ENCODE measurements at regions not wholly inside any gene's neighbourhood (a gene's known extent, or its start where the extent isn't known, plus 50 kb on each side); places are given as distances from the start of the nearest gene placed in this dataset.
"Not testable (repeated sequence)": the region's sequence is repeated elsewhere in the genome, so short reads cannot be mapped to it uniquely, and the experiment has no call there.

- no peaks in the 10 kb centered on the region for H3K79me2 ChIP-seq (ENCODE audit: control insufficient read depth, insufficient read depth, low read length)
- H3K4me1 ChIP-seq (ENCODE audit: control insufficient read depth, low read depth, low read length): no peaks in the 10 kb centered on the region
- H2BK15ac ChIP-seq (replicated peaks; ENCODE audit: low read depth): no peak overlapping the region
- H3K23ac ChIP-seq (ENCODE audit: low read length): no peak overlapping the region
- no peaks in the 10 kb centered on the region for H3K79me1 ChIP-seq (ENCODE audit: low read length)
- H3K36me3 ChIP-seq (ENCODE audit: control insufficient read depth, insufficient read depth, low read length): no peaks in the 10 kb centered on the region
- no peak overlapping the region for H3K4me3 ChIP-seq (ENCODE audit: low read length)
- no peak overlapping the region for H2BK5ac ChIP-seq (ENCODE audit: low read length)
- no peak overlapping the region for H4K8ac ChIP-seq (ENCODE audit: low read depth, low read length)
- no peak for DNase-seq
- no peak overlapping the region for H3K4me2 ChIP-seq (ENCODE audit: low read length)
- no peaks in the 10 kb centered on the region for H3K27me3 ChIP-seq (ENCODE audit: insufficient read depth, low read length, poor library complexity)
- H3K18ac ChIP-seq (ENCODE audit: low read length): no peak overlapping the region
- H2BK120ac ChIP-seq (ENCODE audit: low read depth, low read length): no peak overlapping the region
- no peak overlapping the region for H3K27ac ChIP-seq (ENCODE audit: low read depth, low read length)
- H2AK5ac ChIP-seq (ENCODE audit: low read length): no peak overlapping the region
- H3K4ac ChIP-seq (ENCODE audit: low read depth, low read length): no peak overlapping the region
- H3K9ac ChIP-seq (ENCODE audit: low read length): no peak overlapping the region
- H3K56ac ChIP-seq (ENCODE audit: low read length): no peak overlapping the region
- H4K5ac ChIP-seq (ENCODE audit: low read length): no peak overlapping the region
- no CpG with 5 or more reads among the region's 10 CpGs for WGBS (ENCODE audit: extremely low coverage, insufficient coverage, low lambda C conversion rate)
Measured at GRCh38 chrX:883588-883987, 253.0 kb downstream of the SHOX start.

GRCh38 chrX:879756-880698 lies 249.4 kb downstream of the SHOX start:
- H3K79me1 ChIP-seq (ENCODE audit: low read length); H2AK5ac ChIP-seq (ENCODE audit: low read length); H2BK15ac ChIP-seq (replicated peaks; ENCODE audit: low read depth); H2BK120ac ChIP-seq (ENCODE audit: low read depth, low read length); H3K4me3 ChIP-seq (ENCODE audit: low read length); H3K4me1 ChIP-seq (ENCODE audit: control insufficient read depth, low read depth, low read length); H3K27me3 ChIP-seq (ENCODE audit: insufficient read depth, low read length, poor library complexity); H3K36me3 ChIP-seq (ENCODE audit: control insufficient read depth, insufficient read depth, low read length); H3K18ac ChIP-seq (ENCODE audit: low read length); H3K23ac ChIP-seq (ENCODE audit: low read length); H4K8ac ChIP-seq (ENCODE audit: low read depth, low read length); H3K4me2 ChIP-seq (ENCODE audit: low read length); H3K79me2 ChIP-seq (ENCODE audit: control insufficient read depth, insufficient read depth, low read length); H4K5ac ChIP-seq (ENCODE audit: low read length); H3K9ac ChIP-seq (ENCODE audit: low read length); H3K4ac ChIP-seq (ENCODE audit: low read depth, low read length); H2BK5ac ChIP-seq (ENCODE audit: low read length); H3K56ac ChIP-seq (ENCODE audit: low read length); H3K27ac ChIP-seq (ENCODE audit: low read depth, low read length): not testable (repeated sequence)
- peak; percentile 15 for DNase-seq
- no CpG with 5 or more reads among the region's 11 CpGs for WGBS (ENCODE audit: extremely low coverage, insufficient coverage, low lambda C conversion rate)

GRCh38 chrX:874061-874460 lies 243.5 kb downstream of the SHOX start:
- no peak overlapping the region for H3K4me3 ChIP-seq (ENCODE audit: low read length)
- H3K79me2 ChIP-seq (ENCODE audit: control insufficient read depth, insufficient read depth, low read length): no peaks in the 10 kb centered on the region
- H2BK15ac ChIP-seq (replicated peaks; ENCODE audit: low read depth): no peak overlapping the region
- no peak overlapping the region for H3K23ac ChIP-seq (ENCODE audit: low read length)
- no peak overlapping the region for H2BK120ac ChIP-seq (ENCODE audit: low read depth, low read length)
- no CpG with 5 or more reads among the region's 15 CpGs for WGBS (ENCODE audit: extremely low coverage, insufficient coverage, low lambda C conversion rate)
- no peak overlapping the region for H3K27ac ChIP-seq (ENCODE audit: low read depth, low read length)
- no peak overlapping the region for H3K4ac ChIP-seq (ENCODE audit: low read depth, low read length)
- no peak overlapping the region for H3K56ac ChIP-seq (ENCODE audit: low read length)
- H3K27me3 ChIP-seq (ENCODE audit: insufficient read depth, low read length, poor library complexity): no peaks in the 10 kb centered on the region
- H2BK5ac ChIP-seq (ENCODE audit: low read length): no peak overlapping the region
- H3K36me3 ChIP-seq (ENCODE audit: control insufficient read depth, insufficient read depth, low read length): no peaks in the 10 kb centered on the region
- H3K4me1 ChIP-seq (ENCODE audit: control insufficient read depth, low read depth, low read length): no peaks in the 10 kb centered on the region
- H4K5ac ChIP-seq (ENCODE audit: low read length): no peak overlapping the region
- no peak overlapping the region for H3K4me2 ChIP-seq (ENCODE audit: low read length)
- no peak overlapping the region for H4K8ac ChIP-seq (ENCODE audit: low read depth, low read length)
- no peak overlapping the region for H3K18ac ChIP-seq (ENCODE audit: low read length)
- no peaks in the 10 kb centered on the region for H3K79me1 ChIP-seq (ENCODE audit: low read length)
- no peak overlapping the region for H3K9ac ChIP-seq (ENCODE audit: low read length)
- H2AK5ac ChIP-seq (ENCODE audit: low read length): no peak overlapping the region
- DNase-seq: no peak

GRCh38 chrX:873016-873415 lies 242.4 kb downstream of the SHOX start:
- no peak overlapping the region for H2BK5ac ChIP-seq (ENCODE audit: low read length)
- no peak overlapping the region for H2BK120ac ChIP-seq (ENCODE audit: low read depth, low read length)
- no peak overlapping the region for H3K27ac ChIP-seq (ENCODE audit: low read depth, low read length)
- no peaks in the 10 kb centered on the region for H3K36me3 ChIP-seq (ENCODE audit: control insufficient read depth, insufficient read depth, low read length)
- no CpG with 5 or more reads among the region's 7 CpGs for WGBS (ENCODE audit: extremely low coverage, insufficient coverage, low lambda C conversion rate)
- no peak overlapping the region for H2AK5ac ChIP-seq (ENCODE audit: low read length)
- no peaks in the 10 kb centered on the region for H3K79me2 ChIP-seq (ENCODE audit: control insufficient read depth, insufficient read depth, low read length)
- no peak for DNase-seq
- H3K9ac ChIP-seq (ENCODE audit: low read length): no peak overlapping the region
- no peak overlapping the region for H3K4me3 ChIP-seq (ENCODE audit: low read length)
- no peak overlapping the region for H4K8ac ChIP-seq (ENCODE audit: low read depth, low read length)
- no peak overlapping the region for H3K18ac ChIP-seq (ENCODE audit: low read length)
- H3K27me3 ChIP-seq (ENCODE audit: insufficient read depth, low read length, poor library complexity): no peaks in the 10 kb centered on the region
- H3K79me1 ChIP-seq (ENCODE audit: low read length): no peaks in the 10 kb centered on the region
- H3K4ac ChIP-seq (ENCODE audit: low read depth, low read length): no peak overlapping the region
- H4K5ac ChIP-seq (ENCODE audit: low read length): no peak overlapping the region
- no peak overlapping the region for H3K56ac ChIP-seq (ENCODE audit: low read length)
- no peaks in the 10 kb centered on the region for H3K4me1 ChIP-seq (ENCODE audit: control insufficient read depth, low read depth, low read length)
- no peak overlapping the region for H3K23ac ChIP-seq (ENCODE audit: low read length)
- no peak overlapping the region for H3K4me2 ChIP-seq (ENCODE audit: low read length)
- no peak overlapping the region for H2BK15ac ChIP-seq (replicated peaks; ENCODE audit: low read depth)

- Histone ChIP-seq H3K4ac (ENCODE audit: low read depth, low read length) (no peak overlapping the region), H2BK5ac (ENCODE audit: low read length) (no peak overlapping the region), H3K36me3 (ENCODE audit: control insufficient read depth, insufficient read depth, low read length) (no peaks in the 10 kb centered on the region), H3K9ac (ENCODE audit: low read length) (no peak overlapping the region), H3K56ac (ENCODE audit: low read length) (no peak overlapping the region), H3K79me2 (ENCODE audit: control insufficient read depth, insufficient read depth, low read length) (no peaks in the 10 kb centered on the region), H2BK15ac (replicated peaks; ENCODE audit: low read depth) (no peak overlapping the region), H3K27ac (ENCODE audit: low read depth, low read length) (no peak overlapping the region), H2BK120ac (ENCODE audit: low read depth, low read length) (no peak overlapping the region), H2AK5ac (ENCODE audit: low read length) (no peak overlapping the region), H3K4me2 (ENCODE audit: low read length) (no peak overlapping the region), H3K18ac (ENCODE audit: low read length) (no peak overlapping the region), H3K27me3 (ENCODE audit: insufficient read depth, low read length, poor library complexity) (no peaks in the 10 kb centered on the region), H3K79me1 (ENCODE audit: low read length) (no peaks in the 10 kb centered on the region), H3K4me3 (ENCODE audit: low read length) (peak overlapping the region; percentile 20), H3K4me1 (ENCODE audit: control insufficient read depth, low read depth, low read length) (no peaks in the 10 kb centered on the region), H3K23ac (ENCODE audit: low read length) (no peak overlapping the region), H4K8ac (ENCODE audit: low read depth, low read length) (no peak overlapping the region), H4K5ac (ENCODE audit: low read length) (no peak overlapping the region)
- no peak for DNase-seq
- no CpG with 5 or more reads among the region's 19 CpGs for WGBS (ENCODE audit: extremely low coverage, insufficient coverage, low lambda C conversion rate)
Measured at GRCh38 chrX:872090-872489, 241.5 kb downstream of the SHOX start.

GRCh38 chrX:871626-872025 lies 241.0 kb downstream of the SHOX start:
- H2BK120ac ChIP-seq (ENCODE audit: low read depth, low read length): no peak overlapping the region
- no peak overlapping the region for H3K4me3 ChIP-seq (ENCODE audit: low read length)
- no peaks in the 10 kb centered on the region for H3K79me2 ChIP-seq (ENCODE audit: control insufficient read depth, insufficient read depth, low read length)
- H3K4me2 ChIP-seq (ENCODE audit: low read length): no peak overlapping the region
- H3K18ac ChIP-seq (ENCODE audit: low read length): no peak overlapping the region
- H4K5ac ChIP-seq (ENCODE audit: low read length): no peak overlapping the region
- no peaks in the 10 kb centered on the region for H3K27me3 ChIP-seq (ENCODE audit: insufficient read depth, low read length, poor library complexity)
- H3K4me1 ChIP-seq (ENCODE audit: control insufficient read depth, low read depth, low read length): no peaks in the 10 kb centered on the region
- no peak overlapping the region for H3K9ac ChIP-seq (ENCODE audit: low read length)
- no peaks in the 10 kb centered on the region for H3K36me3 ChIP-seq (ENCODE audit: control insufficient read depth, insufficient read depth, low read length)
- no peak overlapping the region for H3K23ac ChIP-seq (ENCODE audit: low read length)
- no peak overlapping the region for H2AK5ac ChIP-seq (ENCODE audit: low read length)
- no peaks in the 10 kb centered on the region for H3K79me1 ChIP-seq (ENCODE audit: low read length)
- H4K8ac ChIP-seq (ENCODE audit: low read depth, low read length): no peak overlapping the region
- DNase-seq: no peak
- H3K27ac ChIP-seq (ENCODE audit: low read depth, low read length): no peak overlapping the region
- H2BK15ac ChIP-seq (replicated peaks; ENCODE audit: low read depth): no peak overlapping the region
- H2BK5ac ChIP-seq (ENCODE audit: low read length): no peak overlapping the region
- WGBS (ENCODE audit: extremely low coverage, insufficient coverage, low lambda C conversion rate): no CpG with 5 or more reads among the region's 10 CpGs
- no peak overlapping the region for H3K4ac ChIP-seq (ENCODE audit: low read depth, low read length)
- H3K56ac ChIP-seq (ENCODE audit: low read length): no peak overlapping the region
